GM12892 (cell line): ENCODE measurements at regions not wholly inside any gene's neighbourhood (a gene's known extent, or its start where the extent isn't known, plus 50 kb on each side); places are given as distances from the start of the nearest gene placed in this dataset.
"Not testable (repeated sequence)": the region's sequence is repeated elsewhere in the genome, so short reads cannot be mapped to it uniquely, and the experiment has no call there.

Experiments
- DNase-seq: peaks from one replicate; pipeline ENCODE4 v3.0.0; 2011; ENCODE audit not compliant: insufficient read length
- FAIRE-seq: peaks from 2 replicates; lab custom pipeline; 2011; peaks lifted over from hg19 to GRCh38; lab: Jason Lieb, UNC
- POLR2A ChIP-seq: IDR thresholded peaks from 2 replicates; pipeline ENCODE4 v1.6.1; 2011; ENCODE audit warnings: low read depth, low read length, control low read depth
- POLR2AphosphoS5 ChIP-seq: IDR thresholded peaks from 2 replicates; pipeline ENCODE4 v1.6.1; 2011; ENCODE audit warnings: low read depth, low read length, control low read depth
- TAF1 ChIP-seq: IDR thresholded peaks from 2 replicates; pipeline ENCODE4 v1.6.1; 2011; ENCODE audit warnings: low read depth, mild to moderate bottlenecking, control low read depth, low read length, borderline replicate concordance

GRCh38 chr12:9379023-9379742, 171.0 kb upstream of the PZP start:
- FAIRE-seq = no peak
- TF ChIP-seq POLR2A (no peak), TAF1 (no peak), POLR2AphosphoS5 (no peak)
- no peak for DNase-seq

- DNase-seq (no peak), FAIRE-seq (no peak)
- TF ChIP-seq TAF1 = no peak
These were observed 170.2 kb upstream of the PZP start for GRCh38 chr12:9378430-9378835.

GRCh38 chr12:9372202-9372601, 164.0 kb upstream of the PZP start:
- DNase-seq (no peak), FAIRE-seq (no peak)
- no peak for TF ChIP-seq POLR2AphosphoS5
- no peak for TF ChIP-seq POLR2A
- no peak for TF ChIP-seq TAF1

- FAIRE-seq (no peak), DNase-seq (no peak)
- TF ChIP-seq TAF1 (no peak), POLR2A (no peak), POLR2AphosphoS5 (no peak)
These were observed 159.6 kb upstream of the PZP start for GRCh38 chr12:9367828-9368227.

- FAIRE-seq (peak; percentile 50), DNase-seq (no peak)
- TF ChIP-seq TAF1 (no peak), POLR2A (no peak), POLR2AphosphoS5 (no peak)
These were observed 159.0 kb upstream of the PZP start for GRCh38 chr12:9367201-9367600.

DNA sequence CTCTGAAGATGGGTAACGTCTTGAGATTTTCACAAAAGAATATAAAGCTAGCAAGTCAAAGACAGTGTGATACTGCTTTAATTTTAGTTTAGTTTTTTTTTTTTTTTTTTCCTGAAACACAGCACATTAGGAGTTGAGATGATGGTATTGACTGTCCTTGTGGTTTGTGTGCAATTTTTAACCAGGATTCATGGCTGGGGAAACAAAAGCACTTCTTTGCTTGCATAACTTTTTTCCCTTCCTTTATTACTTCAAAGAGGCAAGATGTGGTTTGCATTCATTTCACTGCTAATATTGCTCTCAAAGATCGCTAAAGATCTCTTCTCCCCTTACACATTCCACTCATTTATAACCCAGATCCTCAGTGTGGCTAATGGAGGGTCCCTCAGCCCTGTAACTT, 157.1 kb upstream of the PZP start:
- FAIRE-seq (peak; percentile 9), DNase-seq (no peak)

DNA sequence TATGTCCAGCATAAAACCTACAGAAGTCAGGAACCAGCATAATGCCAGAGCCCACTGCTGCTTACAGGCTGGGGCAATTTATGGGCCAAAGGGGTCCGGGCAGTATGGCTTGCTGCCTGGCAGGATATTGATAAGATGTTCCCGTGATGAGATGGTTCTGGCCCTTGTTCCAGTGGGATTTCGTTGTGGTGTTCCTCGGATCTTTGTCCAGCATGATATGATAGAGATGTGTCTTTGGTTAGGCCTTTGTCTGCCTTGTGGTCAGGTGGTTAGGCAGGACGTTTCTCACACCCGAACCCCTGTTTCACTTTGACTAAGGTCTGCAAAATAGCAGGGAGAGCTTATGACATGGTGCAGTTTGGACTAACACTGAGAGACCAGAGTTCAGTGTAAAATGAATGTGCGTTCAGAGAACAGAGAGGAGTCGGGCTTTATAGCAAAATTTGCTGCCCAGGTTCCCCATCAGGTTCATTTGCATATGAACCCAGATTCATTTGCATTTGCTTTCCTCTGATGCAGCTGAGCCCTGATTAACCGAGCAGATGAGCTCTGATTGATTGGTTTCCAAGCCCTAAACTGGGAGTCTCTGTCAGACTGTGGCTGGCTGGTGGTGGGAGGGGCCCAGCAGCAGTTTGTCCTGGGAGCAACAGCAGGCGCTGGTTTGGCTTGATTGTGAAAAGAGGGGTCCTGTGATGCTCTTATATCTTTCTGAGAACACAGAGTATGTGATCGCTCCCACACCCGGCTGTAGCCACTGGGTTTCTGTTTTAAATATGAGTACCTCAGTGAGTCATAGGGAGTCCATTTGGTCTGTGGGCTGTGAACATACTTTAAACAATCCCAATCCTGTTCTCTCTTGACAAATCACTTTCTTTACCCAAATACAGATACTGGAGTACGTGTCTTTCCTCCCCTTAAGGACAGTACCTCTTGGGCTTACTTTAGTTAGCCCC, 156.3 kb upstream of the PZP start:
- FAIRE-seq (peak; percentile 98), DNase-seq (no peak)
- TF ChIP-seq POLR2AphosphoS5 (peak; percentile 95), POLR2A (peak; percentile 86), TAF1 (no peak)

More for the DNA sequence above, 157.1 kb upstream of the PZP start:
- TF ChIP-seq POLR2A (no peak), TAF1 (no peak), POLR2AphosphoS5 (no peak)

DNA sequence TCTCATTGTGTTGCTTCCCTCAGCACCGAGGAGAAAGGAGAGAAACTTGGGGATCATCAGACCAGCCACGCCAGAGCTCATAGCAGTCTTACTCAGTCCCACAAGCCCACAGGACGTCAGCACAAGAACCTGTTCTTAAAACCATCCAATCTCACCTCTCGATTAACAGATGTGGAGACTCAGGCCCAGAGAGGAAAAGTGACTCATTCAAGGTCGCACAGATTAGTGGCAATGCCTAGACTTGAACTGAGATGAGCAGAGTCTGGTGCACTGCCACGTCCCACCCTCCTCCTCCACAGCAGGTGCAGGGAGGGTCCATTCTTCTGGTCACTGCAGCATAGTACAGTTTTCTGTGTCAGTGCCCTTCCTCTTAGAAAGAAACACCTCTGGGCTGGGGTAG, 154.9 kb upstream of the PZP start:
- FAIRE-seq (peak; percentile 68), DNase-seq (no peak)

GRCh38 chr12:9361879-9362326, 153.7 kb upstream of the PZP start:
- FAIRE-seq (peak; percentile 62), DNase-seq (no peak)
- 0 out of 2 replicates have a peak, but pooled peaks have one; percentile 37 for TF ChIP-seq TAF1
- TF ChIP-seq POLR2AphosphoS5 = peak; percentile 62; the same call in 1 of the 2 replicates
- TF ChIP-seq POLR2A = peak; percentile 50; the same call in 1 of the 2 replicates

More for the DNA sequence above, 154.9 kb upstream of the PZP start:
- TF ChIP-seq TAF1 (no peak), POLR2A (no peak), POLR2AphosphoS5 (no peak; the same call in 1 of the 2 replicates)

DNA sequence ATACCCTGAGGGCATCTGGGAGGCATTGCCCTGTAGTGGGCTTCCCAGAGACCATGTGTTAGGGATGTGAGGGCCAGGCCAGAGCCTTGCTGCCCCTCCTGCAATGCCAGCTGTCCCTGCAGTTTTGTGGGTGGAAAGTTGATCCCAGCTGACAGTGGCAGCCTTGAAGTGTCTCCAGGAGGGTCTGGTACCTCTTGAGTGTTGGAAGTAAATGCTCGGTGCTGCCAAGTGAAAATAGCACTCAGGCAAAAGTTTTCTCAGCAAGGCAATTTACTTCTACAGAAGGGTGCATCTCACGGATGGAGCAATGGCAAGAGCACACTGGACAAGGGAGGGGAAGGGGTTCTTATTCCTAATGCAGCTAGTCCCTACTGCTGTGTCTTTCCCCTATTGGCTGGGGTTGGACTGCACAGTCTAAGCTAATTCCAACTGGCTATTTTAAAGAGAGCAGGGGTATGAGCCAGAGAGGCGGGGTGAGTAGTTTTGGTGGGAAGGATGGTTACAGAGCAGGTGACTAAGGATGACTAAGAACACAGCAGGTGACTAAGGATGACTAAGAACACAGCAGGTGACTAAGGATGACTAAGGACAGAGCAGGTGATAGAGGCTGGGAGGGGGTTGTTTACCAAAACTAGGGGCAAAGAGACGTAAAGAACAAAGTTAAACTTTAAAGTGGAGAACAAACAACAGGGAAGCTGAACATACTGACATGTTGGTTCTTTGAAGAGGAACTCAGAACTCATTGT, 146.0 kb upstream of the PZP start:
- not testable (repeated sequence) for DNase-seq, FAIRE-seq

GRCh38 chr12:9351136-9351535, 142.9 kb upstream of the PZP start:
- TF ChIP-seq POLR2AphosphoS5 (no peak), TAF1 (no peak), POLR2A (no peak)
- DNase-seq = no peak
- no peak for FAIRE-seq
